ENCODE measurements at regions not wholly inside any gene's neighbourhood (a gene's known extent, or its start where the extent isn't known, plus 50 kb on each side); places are given as distances from the start of the nearest gene placed in this dataset.

DNA sequence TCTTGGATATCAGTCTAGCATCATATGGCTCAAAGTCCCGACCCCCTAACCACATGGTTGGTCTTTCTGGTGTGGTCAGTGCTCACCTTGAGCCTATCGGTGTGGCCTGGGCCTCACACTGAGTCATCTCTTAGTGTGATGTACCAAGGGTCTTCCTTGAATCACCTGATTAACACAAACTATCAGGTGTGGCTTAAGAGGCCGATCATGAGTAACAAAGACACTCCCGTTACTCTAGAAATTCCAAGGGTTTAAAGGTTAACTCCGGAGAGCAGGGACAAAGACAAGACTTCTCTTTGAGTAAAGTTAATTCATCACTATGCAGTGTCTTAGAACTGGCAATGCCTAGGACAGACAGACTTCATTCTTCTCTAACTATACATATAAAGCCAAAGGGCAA lies 52.3 kb upstream of the ARMC3 start:
- TF ChIP-seq CTCF (IDR thresholded peaks at IDR 0.05; ENCODE audit: low read depth, low read length, missing input control) (no peak), HNF4A (conservative IDR thresholded peaks at IDR 0.05) (no peak), REST (IDR thresholded peaks at IDR 0.05) (no peak), YY1 (IDR thresholded peaks at IDR 0.05) (no peak), TAF1 (conservative IDR thresholded peaks at IDR 0.05) (no peak), EGR1 (IDR thresholded peaks at IDR 0.05; ENCODE audit: low read depth in 2 of 2) (no peak)
- TF ChIP-seq, protein P1, sequence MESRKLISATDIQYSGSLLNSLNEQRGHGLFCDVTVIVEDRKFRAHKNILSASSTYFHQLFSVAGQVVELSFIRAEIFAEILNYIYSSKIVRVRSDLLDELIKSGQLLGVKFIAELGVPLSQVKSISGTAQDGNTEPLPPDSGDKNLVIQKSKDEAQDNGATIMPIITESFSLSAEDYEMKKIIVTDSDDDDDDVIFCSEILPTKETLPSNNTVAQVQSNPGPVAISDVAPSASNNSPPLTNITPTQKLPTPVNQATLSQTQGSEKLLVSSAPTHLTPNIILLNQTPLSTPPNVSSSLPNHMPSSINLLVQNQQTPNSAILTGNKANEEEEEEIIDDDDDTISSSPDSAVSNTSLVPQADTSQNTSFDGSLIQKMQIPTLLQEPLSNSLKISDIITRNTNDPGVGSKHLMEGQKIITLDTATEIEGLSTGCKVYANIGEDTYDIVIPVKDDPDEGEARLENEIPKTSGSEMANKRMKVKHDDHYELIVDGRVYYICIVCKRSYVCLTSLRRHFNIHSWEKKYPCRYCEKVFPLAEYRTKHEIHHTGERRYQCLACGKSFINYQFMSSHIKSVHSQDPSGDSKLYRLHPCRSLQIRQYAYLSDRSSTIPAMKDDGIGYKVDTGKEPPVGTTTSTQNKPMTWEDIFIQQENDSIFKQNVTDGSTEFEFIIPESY (IDR thresholded peaks at IDR 0.05): no peak
